Activated T-helper 17 cell treated with anti-CD3 and anti-CD28 coated beads, Interleukin-2, amount 50 U/mL, for 72 hours (primary cell): ENCODE measurements at regions not wholly inside any gene's neighbourhood (a gene's known extent, or its start where the extent isn't known, plus 50 kb on each side); places are given as distances from the start of the nearest gene placed in this dataset.

ENCODE experiments used
- ATAC-seq: fragments of 150-1000 bp; cut with Tn5 transposase; replicated peaks from 2 replicates; pipeline ENCODE4 v1.10.0; 2021; ENCODE audit warnings: mild to moderate bottlenecking, moderate library complexity
- H3K27ac Mint-ChIP-seq: one replicate; pipeline ENCODE4 v1.8.0; 2022; ENCODE audit warnings: mixed read lengths
- H3K27me3 Mint-ChIP-seq: one replicate; pipeline ENCODE4 v1.8.0; 2022; ENCODE audit warnings: mixed read lengths
- H3K36me3 Mint-ChIP-seq: one replicate; pipeline ENCODE4 v1.8.0; 2022; ENCODE audit warnings: low read depth, mild to moderate bottlenecking, mixed read lengths
- H3K4me1 Mint-ChIP-seq: one replicate; pipeline ENCODE4 v1.8.0; 2022; ENCODE audit warnings: mixed read lengths
- H3K4me3 Mint-ChIP-seq: one replicate; pipeline ENCODE4 v1.8.0; 2022; ENCODE audit warnings: mild to moderate bottlenecking, mixed read lengths
- H3K9me3 Mint-ChIP-seq: one replicate; pipeline ENCODE4 v1.8.0; 2022; ENCODE audit warnings: mixed read lengths

DNA sequence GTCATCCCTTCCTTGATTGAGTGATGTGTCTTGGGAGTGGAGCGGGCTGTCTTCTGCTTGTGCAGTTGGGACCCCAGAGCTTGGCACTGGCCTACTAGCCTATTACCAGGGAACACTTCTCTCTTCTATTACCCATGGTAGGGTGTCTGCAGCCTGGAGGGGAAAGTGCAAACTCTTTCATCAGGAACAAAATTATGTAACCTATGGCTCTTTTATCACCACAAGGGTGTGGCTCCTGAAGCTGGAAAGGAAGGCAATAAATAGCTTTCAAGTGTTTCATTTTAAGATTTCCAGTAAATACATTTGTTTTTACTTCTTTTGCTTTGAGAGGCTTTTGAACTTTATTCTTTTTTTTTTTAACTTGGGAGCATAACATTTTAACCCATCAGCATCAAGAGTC is 349.7 kb upstream of the FAR2 start:
- Mint-ChIP-seq H3K27ac (no peak overlapping the region), H3K27me3 (no peaks in the 10 kb centered on the region), H3K9me3 (no peaks in the 10 kb centered on the region), H3K4me3 (no peak overlapping the region), H3K4me1 (no peaks in the 10 kb centered on the region), H3K36me3 (no peaks in the 10 kb centered on the region)
- ATAC-seq: no peak

DNA sequence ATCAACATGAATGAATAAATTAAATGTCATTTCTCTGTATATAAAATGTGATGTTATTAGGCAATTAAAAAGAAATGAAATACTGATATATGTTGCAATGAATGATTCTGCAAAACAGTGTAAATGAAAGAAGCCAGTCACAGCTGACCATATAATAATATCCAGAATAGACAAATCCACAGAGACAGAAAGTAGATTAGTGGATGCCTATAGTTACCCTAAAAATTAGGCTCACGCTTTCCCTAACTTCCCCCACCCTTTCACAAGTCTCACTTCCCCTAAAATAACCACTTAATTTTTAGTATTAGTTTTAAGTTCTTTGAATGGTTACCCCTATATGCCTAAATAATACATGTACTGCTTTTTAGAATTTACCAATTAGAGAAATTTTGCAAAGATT is 348.9 kb upstream of the FAR2 start:
- Mint-ChIP-seq H3K9me3 (no peaks in the 10 kb centered on the region), H3K4me3 (no peak overlapping the region), H3K4me1 (no peaks in the 10 kb centered on the region), H3K36me3 (no peaks in the 10 kb centered on the region), H3K27ac (no peak overlapping the region), H3K27me3 (no peaks in the 10 kb centered on the region)
- ATAC-seq: no peak

DNA sequence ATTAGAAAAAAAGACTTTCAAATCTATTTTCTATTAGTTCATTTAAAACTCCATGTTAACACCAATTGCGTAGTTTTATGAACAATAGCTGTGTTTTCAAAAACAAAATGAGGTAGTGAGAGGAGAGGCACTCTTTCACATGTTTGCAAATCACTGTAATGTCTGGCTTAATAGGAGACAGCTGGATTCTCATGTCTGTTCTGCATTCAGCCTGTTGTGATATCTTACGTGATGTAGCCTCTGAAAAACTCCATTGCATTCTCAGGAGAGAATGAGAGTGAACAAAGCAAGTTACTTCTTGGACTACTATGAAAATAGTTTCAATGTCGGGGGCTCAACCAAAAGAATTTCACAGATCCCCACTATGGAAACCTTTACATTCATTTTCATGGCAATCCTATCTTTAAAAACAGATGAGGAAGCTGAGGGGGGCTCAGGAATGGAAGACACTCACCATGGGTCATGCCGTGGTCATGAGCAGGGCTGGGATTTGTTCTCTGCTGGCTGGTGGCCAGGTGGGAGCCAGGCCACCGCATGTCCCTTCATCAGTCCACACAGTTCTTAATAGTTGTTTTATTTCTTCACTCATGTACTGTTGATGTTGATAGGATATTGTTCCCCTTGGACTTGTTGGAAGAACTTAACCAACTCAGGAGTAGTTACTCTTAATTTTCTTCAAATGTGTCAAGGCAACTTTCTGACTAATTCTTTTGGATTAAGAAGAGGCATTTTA is 346.2 kb upstream of the FAR2 start:
- no peaks in the 10 kb centered on the region for H3K9me3 Mint-ChIP-seq
- no peak overlapping the region for H3K4me3 Mint-ChIP-seq
- H3K36me3 Mint-ChIP-seq: no peaks in the 10 kb centered on the region
- peaks cover 4% of the 10 kb centered on the region for H3K27me3 Mint-ChIP-seq
- no peak for ATAC-seq
- H3K4me1 Mint-ChIP-seq: no peaks in the 10 kb centered on the region
- H3K27ac Mint-ChIP-seq: no peak overlapping the region

DNA sequence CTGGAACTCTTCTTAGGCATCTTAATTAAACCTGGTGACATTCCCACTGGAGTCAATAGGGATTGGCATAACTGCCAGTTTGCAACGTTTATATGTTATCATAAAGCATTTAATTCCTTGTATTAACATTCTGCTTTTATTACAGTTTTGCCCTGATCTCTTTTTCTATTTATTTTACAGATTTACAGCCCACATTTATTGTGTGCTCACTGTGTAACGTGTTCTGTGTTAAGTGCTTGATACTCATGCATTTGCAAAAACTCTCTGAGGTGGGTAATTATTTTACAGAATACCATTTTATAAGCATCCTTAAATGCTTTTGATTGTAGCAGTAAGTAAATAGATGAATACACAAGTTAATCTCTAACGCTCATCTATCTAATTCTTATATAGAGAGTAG is 341.5 kb upstream of the FAR2 start:
- ATAC-seq: no peak
- Mint-ChIP-seq H3K27ac (no peak overlapping the region), H3K9me3 (no peaks in the 10 kb centered on the region), H3K27me3 (peaks cover 11% of the 10 kb centered on the region), H3K4me3 (no peak overlapping the region), H3K4me1 (no peaks in the 10 kb centered on the region), H3K36me3 (no peaks in the 10 kb centered on the region)

DNA sequence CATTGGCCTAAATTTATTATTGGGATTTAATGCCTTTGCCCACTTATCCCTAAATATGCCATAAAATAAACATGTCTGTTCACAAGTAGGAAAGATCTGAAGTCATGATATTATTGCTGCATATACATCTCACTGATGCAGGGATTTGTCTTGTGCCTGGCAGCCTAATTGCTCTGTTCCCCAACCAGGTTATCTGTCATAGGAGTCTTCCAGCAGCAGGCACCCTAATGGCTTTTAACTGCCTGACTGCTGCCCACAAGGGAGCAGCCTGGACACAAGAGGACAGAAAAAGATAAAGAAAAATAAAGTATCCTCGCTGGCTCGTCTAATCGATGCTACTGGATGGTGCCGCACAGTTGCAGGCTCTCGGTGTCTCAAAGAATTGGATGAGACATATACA is 337.6 kb upstream of the FAR2 start:
- no peaks in the 10 kb centered on the region for H3K9me3 Mint-ChIP-seq
- H3K4me3 Mint-ChIP-seq: no peak overlapping the region
- H3K27ac Mint-ChIP-seq: no peak overlapping the region
- peaks cover 11% of the 10 kb centered on the region for H3K27me3 Mint-ChIP-seq
- no peaks in the 10 kb centered on the region for H3K4me1 Mint-ChIP-seq
- no peak for ATAC-seq
- no peaks in the 10 kb centered on the region for H3K36me3 Mint-ChIP-seq

DNA sequence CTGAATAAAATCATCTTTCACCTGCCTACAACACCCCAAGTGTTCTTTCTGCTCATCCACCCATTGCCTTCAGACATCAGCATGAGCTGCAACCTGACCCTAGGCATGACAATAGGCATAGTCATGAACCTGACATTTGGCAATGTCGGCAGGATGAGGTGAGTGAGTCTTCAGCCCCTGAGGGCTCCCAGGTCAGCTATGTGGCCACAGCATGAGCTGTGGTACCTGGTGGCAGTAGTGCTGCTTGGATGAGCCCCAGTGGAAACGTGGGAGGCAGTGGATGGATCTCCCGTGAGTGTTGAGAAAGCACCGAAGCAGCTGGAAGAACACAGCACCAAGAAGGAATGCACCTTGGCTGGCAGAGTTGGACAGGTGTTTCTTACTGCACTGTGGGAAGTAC is 334.8 kb upstream of the FAR2 start:
- no peak overlapping the region for H3K4me3 Mint-ChIP-seq
- no peaks in the 10 kb centered on the region for H3K9me3 Mint-ChIP-seq
- no peaks in the 10 kb centered on the region for H3K36me3 Mint-ChIP-seq
- no peak overlapping the region for H3K27ac Mint-ChIP-seq
- no peaks in the 10 kb centered on the region for H3K4me1 Mint-ChIP-seq
- ATAC-seq: no peak
- H3K27me3 Mint-ChIP-seq: peaks cover 3% of the 10 kb centered on the region

DNA sequence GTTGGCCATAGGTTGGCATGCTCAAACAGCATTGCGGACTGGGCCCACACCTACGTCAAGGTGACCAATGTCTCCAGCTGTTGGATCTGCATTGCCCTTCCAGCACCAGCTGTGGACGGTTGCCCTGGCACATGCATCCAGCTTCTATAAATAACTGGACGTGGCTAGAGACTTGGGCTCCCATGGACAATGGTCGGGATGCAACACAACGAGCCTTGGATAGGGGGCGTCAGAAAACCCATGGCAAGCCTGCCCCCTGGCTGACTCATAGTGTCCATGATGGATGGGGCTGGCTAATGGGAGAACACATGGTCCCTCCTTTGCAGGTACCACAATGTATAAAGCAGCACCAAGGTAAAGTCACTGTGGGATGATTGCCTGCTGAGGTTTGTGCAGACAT is 331.6 kb upstream of the FAR2 start:
- H3K27me3 Mint-ChIP-seq: peaks cover 3% of the 10 kb centered on the region
- no peaks in the 10 kb centered on the region for H3K4me1 Mint-ChIP-seq
- no peak overlapping the region for H3K4me3 Mint-ChIP-seq
- H3K36me3 Mint-ChIP-seq: no peaks in the 10 kb centered on the region
- no peak overlapping the region for H3K27ac Mint-ChIP-seq
- ATAC-seq: no peak
- H3K9me3 Mint-ChIP-seq: no peaks in the 10 kb centered on the region

DNA sequence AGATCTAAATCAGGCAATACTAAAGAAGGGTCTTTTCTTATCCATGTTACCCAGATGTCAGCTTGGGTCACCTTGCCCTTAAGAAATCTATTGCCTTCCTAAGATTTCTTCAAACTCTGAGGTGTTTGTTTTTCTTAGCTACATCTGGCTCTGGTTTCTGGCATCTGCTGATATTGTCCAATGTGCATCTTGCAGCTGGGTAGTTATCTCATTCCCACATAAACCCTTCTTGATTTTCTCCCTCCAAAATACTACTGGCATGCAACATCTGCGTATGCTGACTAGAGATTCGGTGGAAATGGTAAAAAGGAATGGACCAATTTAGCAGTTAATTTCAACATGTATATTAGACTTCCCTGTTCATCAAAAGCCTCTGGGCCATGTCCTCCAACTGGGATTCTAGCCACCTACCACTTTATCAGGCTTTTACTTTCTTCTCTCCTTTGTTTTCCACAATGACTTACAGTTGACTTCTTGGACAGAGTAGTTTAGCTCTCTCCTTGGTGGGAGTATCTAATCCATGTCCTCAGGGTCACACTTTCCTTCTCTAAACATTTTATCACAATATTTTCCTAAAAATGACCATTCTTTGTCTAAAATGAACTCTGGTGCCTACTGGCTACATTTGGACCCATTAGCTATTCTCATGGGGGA is 324.8 kb upstream of the FAR2 start:
- Mint-ChIP-seq H3K9me3 (no peaks in the 10 kb centered on the region), H3K4me1 (no peaks in the 10 kb centered on the region), H3K4me3 (no peak overlapping the region), H3K36me3 (no peaks in the 10 kb centered on the region), H3K27ac (no peak overlapping the region), H3K27me3 (peaks cover 4% of the 10 kb centered on the region)
- no peak for ATAC-seq

DNA sequence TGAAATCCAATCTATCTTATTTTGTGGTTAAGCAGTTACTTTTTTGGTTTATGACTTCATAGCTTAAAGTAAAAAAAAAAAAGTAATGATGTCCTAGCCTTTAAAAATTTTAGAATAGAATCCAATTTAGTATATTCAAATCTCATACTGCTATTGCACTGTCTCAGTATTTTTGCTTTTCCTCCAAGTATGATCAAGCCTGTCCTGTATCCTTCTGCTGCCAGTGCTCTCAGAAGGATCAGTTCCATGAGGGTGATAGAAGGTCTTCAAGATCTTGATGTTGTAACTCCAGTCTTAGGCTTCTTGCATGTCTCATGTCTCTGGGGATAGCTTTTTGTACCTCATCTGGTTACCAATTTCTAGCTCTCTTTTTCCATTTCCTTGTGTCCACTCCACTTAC is 324.2 kb upstream of the FAR2 start:
- no peaks in the 10 kb centered on the region for H3K4me1 Mint-ChIP-seq
- H3K36me3 Mint-ChIP-seq: no peaks in the 10 kb centered on the region
- H3K27me3 Mint-ChIP-seq: peaks cover 4% of the 10 kb centered on the region
- no peak overlapping the region for H3K4me3 Mint-ChIP-seq
- ATAC-seq: no peak
- no peaks in the 10 kb centered on the region for H3K9me3 Mint-ChIP-seq
- H3K27ac Mint-ChIP-seq: no peak overlapping the region

DNA sequence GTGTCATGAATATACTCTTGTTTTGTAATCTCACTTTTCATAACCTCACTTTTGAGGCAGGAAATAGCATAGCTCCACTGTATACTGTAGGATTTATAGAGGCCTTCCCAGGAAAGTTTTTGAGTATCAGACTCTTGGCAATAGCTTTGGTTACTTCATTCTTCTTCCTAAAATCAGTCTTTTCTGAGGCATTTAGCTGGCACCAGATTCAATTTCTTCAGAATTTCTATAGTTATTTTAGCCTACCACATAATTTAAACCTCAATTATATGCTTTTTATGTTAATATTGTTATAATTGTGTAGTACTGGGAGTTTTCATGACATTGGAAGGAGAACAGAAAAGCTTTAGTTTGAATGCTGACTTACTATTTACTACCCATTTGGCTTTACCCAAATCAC is 322.3 kb upstream of the FAR2 start:
- Mint-ChIP-seq H3K27ac (no peak overlapping the region), H3K4me3 (no peak overlapping the region), H3K9me3 (peaks cover 3% of the 10 kb centered on the region), H3K27me3 (peaks cover 7% of the 10 kb centered on the region), H3K4me1 (no peaks in the 10 kb centered on the region), H3K36me3 (no peaks in the 10 kb centered on the region)
- no peak for ATAC-seq

DNA sequence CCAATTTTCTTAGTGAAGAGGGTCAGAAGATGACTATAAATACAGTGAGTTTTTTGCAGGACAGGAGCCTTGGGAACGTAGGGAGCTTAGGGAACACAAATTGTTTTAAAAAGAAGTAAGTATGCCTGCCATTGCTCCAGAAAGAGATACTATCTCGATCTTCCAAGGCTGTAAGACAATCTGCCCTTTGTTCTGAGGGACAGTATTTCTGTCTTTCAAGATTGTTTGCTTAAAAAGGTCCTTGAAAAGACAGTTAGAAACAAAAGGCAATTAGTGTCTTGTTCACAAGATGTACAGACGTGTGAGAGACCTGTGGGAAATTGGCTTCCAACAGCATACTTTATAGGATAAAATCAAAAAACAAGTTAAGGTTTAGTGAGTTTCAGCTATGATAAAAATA is 321.2 kb upstream of the FAR2 start:
- Mint-ChIP-seq H3K27ac (no peak overlapping the region), H3K4me1 (no peaks in the 10 kb centered on the region), H3K4me3 (no peak overlapping the region), H3K9me3 (peaks cover 3% of the 10 kb centered on the region), H3K36me3 (no peaks in the 10 kb centered on the region), H3K27me3 (peaks cover 7% of the 10 kb centered on the region)
- ATAC-seq: no peak

DNA sequence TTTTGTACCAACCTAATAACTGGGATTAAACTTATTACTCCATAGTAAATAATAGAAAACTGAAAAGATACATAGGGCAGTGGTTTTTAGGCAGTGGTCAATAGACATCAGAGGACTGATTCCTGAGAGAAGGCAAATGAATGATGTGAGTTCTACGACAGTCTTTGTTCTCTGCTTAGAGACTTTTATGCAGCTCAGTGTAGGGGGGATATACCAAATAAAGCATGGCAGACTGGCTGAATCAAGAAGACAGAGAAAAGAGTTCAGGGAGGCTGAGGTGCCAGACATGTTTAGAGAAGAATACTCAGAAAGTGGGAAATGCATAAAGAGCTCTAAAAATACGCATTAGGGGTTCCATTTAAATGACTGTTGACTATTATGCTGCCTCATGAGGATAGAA is 320.8 kb upstream of the FAR2 start:
- peaks cover 7% of the 10 kb centered on the region for H3K27me3 Mint-ChIP-seq
- no peaks in the 10 kb centered on the region for H3K36me3 Mint-ChIP-seq
- ATAC-seq: no peak

DNA sequence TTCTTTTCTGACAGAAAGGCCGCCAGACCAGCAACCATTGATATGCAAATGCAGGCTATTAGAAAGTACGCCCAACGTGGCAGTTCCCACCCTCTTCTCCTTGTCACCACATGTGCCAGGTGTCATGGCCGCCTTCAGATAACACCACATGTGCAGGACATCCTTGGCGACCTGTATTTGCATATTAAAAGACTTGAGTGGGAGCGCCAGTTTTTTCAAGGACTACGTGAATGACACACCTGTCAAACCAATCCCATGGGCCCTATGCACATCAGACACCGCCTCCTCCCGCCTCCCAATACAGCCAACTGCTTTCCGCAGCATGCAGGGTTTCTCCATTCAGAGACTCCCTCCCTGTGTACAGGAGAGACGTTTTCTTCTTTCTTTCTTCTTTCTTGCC is 318.6 kb upstream of the FAR2 start:
- H3K9me3 Mint-ChIP-seq: peaks cover 3% of the 10 kb centered on the region
- ATAC-seq: no peak
- H3K27me3 Mint-ChIP-seq: peaks cover 3% of the 10 kb centered on the region
- H3K4me1 Mint-ChIP-seq: no peaks in the 10 kb centered on the region
- no peak overlapping the region for H3K27ac Mint-ChIP-seq
- no peak overlapping the region for H3K4me3 Mint-ChIP-seq
- H3K36me3 Mint-ChIP-seq: no peaks in the 10 kb centered on the region

More for the DNA sequence above, 320.8 kb upstream of the FAR2 start:
- Mint-ChIP-seq H3K4me3 (no peak overlapping the region), H3K4me1 (no peaks in the 10 kb centered on the region), H3K27ac (no peak overlapping the region), H3K9me3 (peaks cover 3% of the 10 kb centered on the region)

DNA sequence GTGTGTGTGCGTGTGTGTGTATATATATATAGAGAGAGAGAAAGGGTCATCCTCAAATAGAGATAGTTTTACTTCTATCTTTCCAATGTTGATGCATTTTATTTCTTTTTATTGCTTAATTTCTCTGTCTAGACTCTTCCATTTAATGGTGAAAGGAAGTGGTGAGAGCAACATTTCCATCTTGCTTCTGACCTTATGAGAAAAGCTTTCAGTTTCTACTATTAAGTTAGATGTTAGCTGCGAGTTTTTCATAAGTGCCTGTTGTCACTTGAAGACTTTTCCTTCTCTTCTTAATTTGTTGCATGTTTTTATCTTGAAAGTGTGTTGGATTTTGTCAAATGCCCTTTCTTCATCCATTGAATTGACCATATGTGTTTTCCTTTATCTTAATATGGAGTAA is 304.4 kb upstream of the FAR2 start:
- Mint-ChIP-seq H3K4me3 (no peak overlapping the region), H3K27ac (no peak overlapping the region), H3K9me3 (no peaks in the 10 kb centered on the region), H3K36me3 (no peaks in the 10 kb centered on the region), H3K27me3 (no peaks in the 10 kb centered on the region), H3K4me1 (no peaks in the 10 kb centered on the region)
- no peak for ATAC-seq

DNA sequence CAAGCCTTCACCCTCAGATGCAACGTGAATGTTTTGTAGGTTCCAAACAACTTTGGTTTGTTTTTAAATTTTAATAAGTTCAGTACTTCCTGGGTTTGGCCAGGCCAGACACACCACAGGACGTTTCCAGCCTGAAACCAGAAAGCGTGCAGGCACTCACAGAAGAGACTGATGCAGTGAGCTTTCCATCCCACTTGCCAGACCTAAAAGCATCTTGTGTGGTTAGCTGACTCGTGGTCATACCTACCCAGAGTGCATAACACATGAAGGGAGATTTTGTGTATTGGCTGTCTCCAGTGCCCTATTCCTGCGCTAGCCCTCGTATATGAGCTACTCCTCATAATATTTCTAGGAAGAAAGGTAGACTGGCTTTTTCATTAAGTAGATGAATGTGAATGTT is 297.3 kb upstream of the FAR2 start:
- H3K27ac Mint-ChIP-seq: no peak overlapping the region
- H3K27me3 Mint-ChIP-seq: peaks cover 3% of the 10 kb centered on the region
- ATAC-seq: no peak
- H3K9me3 Mint-ChIP-seq: no peaks in the 10 kb centered on the region
- no peak overlapping the region for H3K4me3 Mint-ChIP-seq
- no peaks in the 10 kb centered on the region for H3K36me3 Mint-ChIP-seq
- H3K4me1 Mint-ChIP-seq: no peaks in the 10 kb centered on the region
